GM19452 (cell line): ENCODE measurements at regions not wholly inside any gene's neighbourhood (a gene's known extent, or its start where the extent isn't known, plus 50 kb on each side); places are given as distances from the start of the nearest gene placed in this dataset.
"Not testable (repeated sequence)": the region's sequence is repeated elsewhere in the genome, so short reads cannot be mapped to it uniquely, and the experiment has no call there.

Source experiments
- ATAC-seq: cut with Tn5 transposase; IDR thresholded peaks from one replicate; pipeline ENCODE4 v1.9.1; 2021; ENCODE audit not compliant: unreplicated experiment

- ATAC-seq, result no peak
Observed at GRCh38 chr7:41579961-41580935, 122.6 kb downstream of the INHBA start.

- ATAC-seq, result no peak
Observed at GRCh38 chr7:41578700-41579099, 124.2 kb downstream of the INHBA start.

- ATAC-seq, result no peak
Observed at GRCh38 chr7:41576166-41576565, 126.7 kb downstream of the INHBA start.

- no peak for ATAC-seq
Observed at GRCh38 chr7:41574377-41574776, 128.5 kb downstream of the INHBA start.

- ATAC-seq, result no peak
Observed at GRCh38 chr7:41573862-41574261, 129.0 kb downstream of the INHBA start.

- ATAC-seq, result no peak
Observed at GRCh38 chr7:41573443-41573842, 129.4 kb downstream of the INHBA start.

- ATAC-seq, result no peak
Observed at GRCh38 chr7:41573015-41573414, 129.9 kb downstream of the INHBA start.

- no peak for ATAC-seq
Observed at GRCh38 chr7:41571573-41571972, 131.3 kb downstream of the INHBA start.

GRCh38 chr7:41570766-41571165, 132.1 kb downstream of the INHBA start:
- ATAC-seq, result no peak

GRCh38 chr7:41568135-41568534, 134.8 kb downstream of the INHBA start:
- ATAC-seq, result no peak

- no peak for ATAC-seq
Observed at GRCh38 chr7:41567731-41568114, 135.2 kb downstream of the INHBA start.

GRCh38 chr7:41567031-41567730, 135.7 kb downstream of the INHBA start:
- no peak for ATAC-seq

GRCh38 chr7:41566581-41566980, 136.3 kb downstream of the INHBA start:
- no peak for ATAC-seq

- no peak for ATAC-seq
Observed at GRCh38 chr7:41565655-41566054, 137.2 kb downstream of the INHBA start.

GRCh38 chr7:41559426-41559825, 143.5 kb downstream of the INHBA start:
- no peak for ATAC-seq

GRCh38 chr7:41554481-41554880, 148.4 kb downstream of the INHBA start:
- ATAC-seq, result no peak

- ATAC-seq, result not testable (repeated sequence)
Observed at GRCh38 chr7:41550046-41550445, 152.8 kb downstream of the INHBA start.

GRCh38 chr7:41544241-41544640, 158.6 kb downstream of the INHBA start:
- no peak for ATAC-seq

GRCh38 chr7:41540601-41541000, 162.3 kb downstream of the INHBA start:
- ATAC-seq, result no peak

- ATAC-seq, result no peak
Observed at GRCh38 chr7:41538810-41539724, 163.8 kb downstream of the INHBA start.
